Parathyroid adenoma (tissue), 2 donors: ENCODE measurements at regions not wholly inside any gene's neighbourhood (a gene's known extent, or its start where the extent isn't known, plus 50 kb on each side); places are given as distances from the start of the nearest gene placed in this dataset.

ENCODE experiments used
- H2AFZ ChIP-seq: fragments of 300-600 bp; sonication (generic); one replicate; pipeline ENCODE4 v1.7.0; 2017; ENCODE audit warnings: antibody characterized with exemption, mild to moderate bottlenecking
- H3K27ac ChIP-seq: fragments of 300-600 bp; sonication (generic); one replicate; pipeline ENCODE4 v1.7.0; 2017
- H3K27me3 ChIP-seq: fragments of 300-600 bp; sonication (generic); one replicate; pipeline ENCODE4 v1.7.0; 2017; ENCODE audit warnings: low read length; ENCODE audit not compliant: control insufficient read depth, insufficient read depth
- H3K36me3 ChIP-seq: fragments of 300-600 bp; sonication (generic); one replicate; pipeline ENCODE4 v1.7.0; 2017; ENCODE audit warnings: low read length; ENCODE audit not compliant: control insufficient read depth, insufficient read depth
- H3K4me1 ChIP-seq: fragments of 300-600 bp; sonication (generic); one replicate; pipeline ENCODE4 v1.7.0; 2017; ENCODE audit warnings: control low read depth
- H3K4me2 ChIP-seq: fragments of 300-600 bp; sonication (generic); one replicate; pipeline ENCODE4 v1.7.0; 2017; ENCODE audit warnings: low read length
- H3K4me3 ChIP-seq: fragments of 300-600 bp; sonication (generic); one replicate; pipeline ENCODE4 v1.7.0; 2017; ENCODE audit warnings: low read depth, low read length
- H3K79me2 ChIP-seq: fragments of 300-600 bp; sonication (generic); one replicate; pipeline ENCODE4 v1.7.0; 2017; ENCODE audit warnings: control low read depth
- H3K9ac ChIP-seq: fragments of 300-600 bp; sonication (generic); one replicate; pipeline ENCODE4 v1.7.0; 2017; ENCODE audit warnings: mild to moderate bottlenecking
- H3K9me3 ChIP-seq: fragments of 300-600 bp; sonication (generic); one replicate; pipeline ENCODE4 v1.7.0; 2017; ENCODE audit warnings: low read length; ENCODE audit not compliant: control insufficient read depth
- CTCF ChIP-seq: fragments of 300-600 bp; sonication (generic); IDR thresholded peaks from one replicate; pipeline ENCODE4 v1.7.0; 2017; ENCODE audit warnings: antibody characterized with exemption, mild to moderate bottlenecking
- donor health status: primary hyperparathyroidism.

GRCh38 chr13:106145997-106146864, 389.2 kb downstream of the EFNB2 start:
- Histone ChIP-seq H3K9ac (no peak overlapping the region), H3K27ac (no peak overlapping the region), H3K4me1 (no peaks in the 10 kb centered on the region), H3K36me3 (no peaks in the 10 kb centered on the region), H3K27me3 (no peaks in the 10 kb centered on the region), H3K4me3 (no peak overlapping the region), H3K9me3 (no peaks in the 10 kb centered on the region), H3K4me2 (no peak overlapping the region), H2AFZ (no peak overlapping the region), H3K79me2 (no peaks in the 10 kb centered on the region)
- TF ChIP-seq CTCF: no peak

GRCh38 chr13:106145070-106145469, 390.4 kb downstream of the EFNB2 start:
- no peak overlapping the region for H3K9ac ChIP-seq
- H3K4me3 ChIP-seq: no peak overlapping the region
- no peak overlapping the region for H3K4me2 ChIP-seq
- no peak overlapping the region for H2AFZ ChIP-seq
- H3K79me2 ChIP-seq: no peaks in the 10 kb centered on the region
- TF ChIP-seq CTCF: no peak
- no peaks in the 10 kb centered on the region for H3K36me3 ChIP-seq
- H3K4me1 ChIP-seq: no peaks in the 10 kb centered on the region
- H3K9me3 ChIP-seq: no peaks in the 10 kb centered on the region
- H3K27ac ChIP-seq: no peak overlapping the region
- H3K27me3 ChIP-seq: no peaks in the 10 kb centered on the region

GRCh38 chr13:106143930-106144709, 391.3 kb downstream of the EFNB2 start:
- H3K27ac ChIP-seq: no peak overlapping the region
- H3K79me2 ChIP-seq: no peaks in the 10 kb centered on the region
- peak overlapping the region; percentile 13 for H3K4me2 ChIP-seq
- TF ChIP-seq CTCF: no peak
- no peaks in the 10 kb centered on the region for H3K9me3 ChIP-seq
- H3K36me3 ChIP-seq: no peaks in the 10 kb centered on the region
- H3K4me1 ChIP-seq: no peaks in the 10 kb centered on the region
- no peak overlapping the region for H3K4me3 ChIP-seq
- H3K27me3 ChIP-seq: no peaks in the 10 kb centered on the region
- H2AFZ ChIP-seq: no peak overlapping the region
- H3K9ac ChIP-seq: no peak overlapping the region

- H3K4me3 ChIP-seq: no peak overlapping the region
- no peaks in the 10 kb centered on the region for H3K79me2 ChIP-seq
- no peaks in the 10 kb centered on the region for H3K36me3 ChIP-seq
- no peaks in the 10 kb centered on the region for H3K9me3 ChIP-seq
- H3K27ac ChIP-seq: no peak overlapping the region
- no peaks in the 10 kb centered on the region for H3K4me1 ChIP-seq
- no peak for TF ChIP-seq CTCF
- no peak overlapping the region for H3K4me2 ChIP-seq
- H3K9ac ChIP-seq: no peak overlapping the region
- H2AFZ ChIP-seq: no peak overlapping the region
- no peaks in the 10 kb centered on the region for H3K27me3 ChIP-seq
Observed at GRCh38 chr13:106143392-106143791, 392.1 kb downstream of the EFNB2 start.
